HG03469 (cell line): ENCODE measurements at regions not wholly inside any gene's neighbourhood (a gene's known extent, or its start where the extent isn't known, plus 50 kb on each side); places are given as distances from the start of the nearest gene placed in this dataset.

ENCODE experiments used
- ATAC-seq: cut with Tn5 transposase; IDR thresholded peaks from one replicate; pipeline ENCODE4 v1.9.1; 2021; ENCODE audit warnings: mild to moderate bottlenecking, moderate library complexity, moderate number of reproducible peaks; ENCODE audit not compliant: unreplicated experiment

DNA sequence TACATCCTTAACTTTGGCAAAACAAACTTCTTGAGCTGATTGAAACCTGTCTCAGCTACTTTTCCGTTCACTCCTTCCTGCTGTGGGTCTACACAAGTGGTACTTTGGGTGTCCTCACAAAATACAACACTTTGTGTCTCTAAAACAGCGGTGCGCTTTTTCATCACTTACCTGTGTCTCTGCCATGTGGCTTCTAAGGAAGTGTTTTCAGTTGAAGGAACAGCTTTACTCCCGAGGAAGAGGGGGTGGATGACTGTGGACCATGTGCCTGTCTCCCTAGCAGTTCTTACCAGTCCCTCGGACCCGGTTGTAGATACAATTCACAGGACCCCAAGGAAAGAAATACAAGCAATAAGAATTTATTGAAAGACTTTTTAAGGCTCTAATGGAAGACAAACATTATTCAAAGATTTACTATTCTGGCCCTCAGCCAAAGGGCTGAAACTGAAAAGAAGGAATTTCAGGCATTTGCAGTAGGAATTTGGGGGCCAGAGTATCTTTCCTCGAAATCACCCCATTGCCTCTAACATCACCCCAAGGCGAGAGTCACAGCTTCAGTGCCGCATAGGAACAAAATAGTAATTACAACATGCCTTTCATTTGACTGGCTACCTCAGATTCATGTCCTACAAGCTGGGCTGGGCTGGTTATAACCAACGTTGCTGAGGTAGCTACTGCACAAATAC, 246.3 kb downstream of the ACTR3B start:
- ATAC-seq: no peak

DNA sequence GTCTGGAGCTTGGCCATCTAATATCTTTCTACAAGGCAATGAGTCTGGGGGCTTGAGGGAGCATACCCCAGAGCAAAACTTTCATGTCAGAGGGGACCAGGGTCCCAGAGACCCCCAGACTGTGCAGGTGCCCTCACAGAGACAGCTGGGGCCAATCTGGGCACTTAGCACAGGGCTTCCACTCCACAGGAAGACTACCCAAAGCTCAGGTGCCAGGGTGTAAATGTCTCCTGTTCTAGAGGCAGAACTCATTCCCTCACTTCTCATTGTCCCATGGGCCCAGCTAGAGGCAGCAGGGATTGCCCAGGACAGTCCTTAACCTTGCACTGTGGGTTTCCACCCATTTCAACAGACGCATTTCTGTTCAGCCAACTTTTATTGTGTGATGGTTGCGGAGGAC, 246.9 kb downstream of the ACTR3B start:
- ATAC-seq: no peak

DNA sequence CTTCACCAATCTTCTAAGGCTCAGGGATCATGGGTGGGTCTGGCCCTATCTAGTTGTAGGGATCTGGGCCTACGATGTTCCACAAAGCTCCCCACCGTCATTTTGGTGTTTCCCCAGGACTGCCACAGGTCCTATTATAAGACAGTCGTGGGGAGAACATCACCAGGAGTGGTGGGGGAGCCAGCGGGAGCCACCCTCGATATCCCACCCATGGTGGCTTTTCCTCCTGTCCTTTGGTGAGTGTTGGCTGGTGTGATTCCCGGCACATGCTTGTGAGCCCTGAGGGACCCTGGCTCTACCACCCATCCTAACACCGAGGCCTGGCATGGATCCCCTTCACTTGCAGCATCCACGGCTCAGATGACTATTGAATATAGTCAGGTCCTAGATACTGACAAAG, 247.4 kb downstream of the ACTR3B start:
- no peak for ATAC-seq

DNA sequence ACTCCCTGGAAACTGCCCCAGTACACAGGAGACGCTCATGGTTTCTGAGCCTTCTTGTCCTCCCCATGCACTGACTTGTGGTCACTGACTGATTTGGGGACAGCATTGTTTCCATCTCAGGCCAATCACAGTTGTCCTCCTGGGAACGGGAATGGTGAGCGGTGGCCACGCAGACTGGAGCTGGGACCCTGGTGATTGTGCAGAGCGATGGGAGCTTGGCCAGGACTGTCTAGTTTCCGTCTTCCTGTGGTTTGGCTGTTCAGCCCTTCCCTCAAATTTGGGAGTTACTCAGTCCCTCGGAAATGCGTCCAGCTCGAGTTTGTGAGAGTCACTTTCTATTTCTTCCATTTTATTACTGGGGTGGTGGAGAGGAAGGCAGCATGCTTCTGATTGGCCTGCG, 250.9 kb downstream of the ACTR3B start:
- no peak for ATAC-seq

DNA sequence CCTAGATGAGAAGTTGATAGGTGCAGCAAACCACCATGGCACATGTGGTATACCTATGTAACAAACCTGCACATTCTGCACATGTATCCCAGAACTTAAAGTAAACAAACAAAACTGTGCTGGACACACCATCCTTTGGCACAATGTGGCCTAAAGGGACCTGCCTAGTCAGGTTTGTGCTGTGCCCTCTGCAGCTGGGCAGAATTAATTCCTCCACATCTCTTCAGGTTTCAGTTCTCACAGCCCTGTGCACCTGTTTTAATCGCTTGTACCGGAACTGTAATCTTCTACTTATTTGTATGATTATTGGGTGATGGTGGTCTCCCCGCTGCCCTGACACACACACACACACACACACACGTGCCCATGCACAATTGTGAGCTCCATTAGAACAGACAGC, 252.7 kb downstream of the ACTR3B start:
- no peak for ATAC-seq

DNA sequence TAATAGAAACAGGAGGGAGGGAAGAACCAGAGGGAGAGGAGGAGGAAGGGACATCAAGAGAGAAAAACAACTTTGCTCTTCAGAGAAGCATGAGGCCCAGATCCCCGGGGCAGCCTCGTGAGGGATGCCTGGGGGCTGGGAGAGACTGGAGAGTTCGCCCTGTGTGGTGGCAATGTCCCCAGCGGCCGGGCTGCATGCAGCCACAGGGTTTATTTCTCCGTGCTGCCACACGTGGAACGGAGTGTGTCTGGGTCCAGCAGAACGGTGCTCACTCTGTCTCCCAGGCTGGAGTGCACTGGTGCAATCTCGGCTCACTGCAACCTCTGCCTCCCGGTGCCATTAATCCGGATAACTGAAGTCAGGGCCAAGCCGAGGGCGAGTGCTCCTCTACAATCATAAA, 257.7 kb downstream of the ACTR3B start:
- no peak for ATAC-seq

DNA sequence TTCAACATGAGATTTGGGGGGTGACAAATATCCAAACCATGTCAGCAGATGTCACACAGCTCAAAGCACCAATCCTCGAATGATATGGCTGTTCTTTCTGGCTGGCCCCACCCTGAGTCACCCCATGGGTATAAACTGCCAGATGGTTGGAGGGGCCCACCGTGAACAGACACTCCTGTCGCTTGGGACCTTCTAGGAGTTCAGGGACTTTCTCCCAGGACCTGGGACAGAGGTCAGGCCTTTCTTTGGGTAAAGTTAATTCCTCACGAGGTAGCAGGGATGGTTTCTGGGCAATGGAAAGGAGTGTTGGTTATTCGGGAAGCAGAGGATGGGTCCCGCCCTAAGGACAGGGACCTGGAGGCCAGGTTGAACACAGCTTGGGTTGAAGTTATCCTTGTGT, 262.0 kb downstream of the ACTR3B start:
- ATAC-seq: no peak

DNA sequence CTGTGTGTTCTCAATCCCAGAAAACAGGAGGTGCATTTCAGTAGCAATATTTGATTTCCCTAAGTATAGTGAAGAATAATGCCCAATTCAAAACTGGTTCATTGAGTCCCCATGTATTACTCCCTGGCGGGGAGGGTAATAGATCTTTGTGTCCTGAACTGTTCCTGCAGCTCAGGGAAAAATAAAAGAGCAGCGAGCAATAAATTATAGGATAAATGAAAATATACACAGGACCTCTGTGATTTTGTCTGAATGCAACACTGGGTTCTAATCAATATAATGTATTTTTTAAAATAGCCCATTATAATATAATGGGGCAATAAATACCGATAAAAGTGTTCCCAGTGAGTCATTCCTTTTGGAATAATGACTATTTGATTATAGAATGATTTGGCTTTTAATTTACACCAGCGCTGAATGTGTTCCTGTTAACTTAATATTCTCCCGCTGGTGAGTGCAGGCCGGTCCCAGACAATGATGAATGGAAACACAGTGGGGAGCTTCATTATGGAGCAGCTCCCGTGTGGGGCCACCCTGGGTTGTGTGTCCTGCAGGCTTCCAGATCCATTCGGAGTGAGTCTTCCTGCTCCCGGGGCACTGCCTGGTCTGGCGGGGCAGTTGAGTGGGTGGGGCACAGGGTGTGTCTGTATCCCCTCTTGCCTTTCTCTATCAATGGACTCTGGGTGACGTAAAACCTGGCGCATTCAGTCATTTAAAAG, 263.1 kb downstream of the ACTR3B start:
- no peak for ATAC-seq

DNA sequence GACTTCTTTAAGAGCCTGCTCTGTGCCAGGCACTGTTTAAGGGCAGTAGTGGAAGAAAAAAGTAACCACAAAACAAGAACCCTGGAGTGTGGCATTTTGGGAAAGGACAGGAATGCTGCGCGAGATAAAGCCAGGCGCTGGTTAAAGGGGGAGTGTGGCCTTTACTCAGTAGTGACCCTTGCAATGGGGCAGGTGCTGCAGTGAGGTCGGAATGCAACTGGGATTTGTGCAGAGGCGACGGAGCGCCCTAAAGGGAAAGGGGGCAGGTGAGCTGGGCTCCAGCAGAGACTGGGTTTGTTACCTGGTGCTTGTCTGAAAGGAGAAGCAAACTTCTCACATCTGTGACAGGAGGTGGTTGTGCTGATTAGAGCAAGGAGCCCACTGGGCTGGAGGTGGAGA, 263.6 kb downstream of the ACTR3B start:
- no peak for ATAC-seq

DNA sequence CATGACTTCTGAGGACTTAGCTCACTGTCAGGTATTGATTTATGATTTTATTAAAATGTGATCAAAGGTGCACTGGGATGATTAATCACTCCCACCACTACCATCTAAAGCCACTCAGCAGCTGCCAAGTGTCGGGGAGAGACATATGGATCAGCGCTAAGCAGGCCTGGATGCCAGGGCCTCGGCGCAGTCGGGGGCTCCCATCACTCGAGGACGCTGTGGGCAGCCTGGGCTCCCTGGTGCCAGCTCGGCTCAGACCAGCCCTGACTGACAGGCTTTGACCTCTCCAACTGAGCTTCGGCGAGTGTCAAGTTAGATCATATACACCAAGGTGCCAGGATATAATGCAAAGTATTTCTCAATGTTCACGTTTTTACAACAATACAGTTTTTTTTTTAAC, 267.7 kb downstream of the ACTR3B start:
- no peak for ATAC-seq

DNA sequence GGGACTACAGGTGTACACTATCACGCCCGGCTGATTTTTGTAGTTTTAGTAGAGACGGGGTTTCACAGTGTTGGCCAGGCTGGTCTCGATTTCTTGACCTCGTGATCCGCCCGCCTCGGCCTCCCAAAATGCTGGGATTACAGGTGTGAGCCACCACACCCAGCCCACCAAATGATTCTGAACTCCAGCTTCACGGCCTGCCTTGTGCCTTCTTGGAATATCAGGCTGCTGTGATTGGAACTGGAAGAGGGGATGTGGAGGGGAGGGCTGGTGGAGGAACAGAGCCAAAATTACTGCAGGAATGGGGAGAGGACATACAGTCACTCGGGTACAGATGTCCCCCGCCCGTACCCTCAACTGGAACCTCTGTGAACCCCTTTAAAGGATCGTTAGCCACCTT, 268.4 kb downstream of the ACTR3B start:
- ATAC-seq: no peak

DNA sequence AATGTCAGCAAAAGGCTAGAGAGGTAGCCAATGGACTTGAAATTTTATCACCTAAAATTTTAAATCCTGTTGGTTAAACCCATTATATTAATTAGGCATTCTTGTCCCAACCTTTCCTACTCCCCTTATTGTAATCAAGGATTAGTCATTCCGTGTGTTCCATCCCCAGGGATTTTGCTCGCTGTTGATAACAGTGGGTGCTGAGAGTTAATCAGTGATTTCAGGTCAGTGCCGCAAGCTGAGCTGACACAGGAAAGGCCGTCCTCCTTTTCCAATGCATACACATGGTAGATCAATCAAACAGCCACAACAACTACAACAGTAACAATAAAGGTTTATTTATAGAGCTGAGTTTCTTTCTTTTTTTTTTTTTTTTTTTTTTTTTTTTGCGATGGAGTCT, 271.4 kb downstream of the ACTR3B start:
- no peak for ATAC-seq

DNA sequence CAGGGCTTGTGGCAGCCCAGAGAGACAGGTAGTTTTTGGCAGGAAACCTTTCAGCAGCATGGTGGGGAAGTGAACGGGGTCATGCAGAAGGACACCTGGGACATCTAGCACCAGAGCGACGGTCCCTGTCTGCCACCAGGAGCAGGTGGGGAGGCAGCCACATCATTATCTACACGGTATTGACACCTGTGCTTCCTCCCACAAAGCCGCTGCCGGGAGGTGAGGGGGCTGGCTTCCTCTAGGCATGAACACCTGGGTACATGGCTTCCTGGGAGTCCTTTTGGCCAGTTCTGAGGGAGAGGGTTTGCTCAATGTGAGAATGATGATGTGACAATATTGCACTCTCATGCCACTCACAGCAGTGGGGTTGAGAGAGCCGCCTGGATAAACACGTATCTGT, 275.2 kb downstream of the ACTR3B start:
- ATAC-seq: no peak

DNA sequence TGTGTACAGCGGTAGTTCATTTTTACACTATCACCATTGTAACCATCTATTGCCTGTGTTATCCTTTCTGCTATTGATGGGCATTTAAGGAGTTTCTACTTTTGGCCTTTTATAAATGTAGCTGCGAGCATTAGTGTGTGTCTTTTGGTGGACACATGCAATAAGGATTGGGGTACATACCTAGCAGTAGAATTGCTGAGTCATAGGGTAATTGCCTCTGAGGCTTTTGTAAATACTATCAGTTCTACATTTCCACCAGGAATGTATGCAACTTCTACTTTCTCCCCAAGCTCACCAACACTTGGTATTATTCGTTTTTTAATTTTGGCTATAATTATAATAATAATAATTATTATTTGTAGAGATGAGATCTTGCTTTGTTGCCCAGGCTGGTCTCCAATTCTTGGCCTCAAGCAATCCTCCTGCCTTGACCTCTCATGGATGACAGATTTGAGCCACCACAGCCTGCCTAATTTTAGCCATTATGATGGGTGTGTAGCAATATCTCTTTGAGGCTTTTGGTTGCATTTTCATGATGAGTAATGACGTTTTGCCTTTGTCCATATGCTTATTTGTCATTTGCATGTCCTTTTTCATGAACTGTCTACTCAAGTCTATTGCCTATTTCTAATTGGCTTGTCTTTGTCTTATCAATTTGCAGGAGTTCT, 277.0 kb downstream of the ACTR3B start:
- no peak for ATAC-seq

DNA sequence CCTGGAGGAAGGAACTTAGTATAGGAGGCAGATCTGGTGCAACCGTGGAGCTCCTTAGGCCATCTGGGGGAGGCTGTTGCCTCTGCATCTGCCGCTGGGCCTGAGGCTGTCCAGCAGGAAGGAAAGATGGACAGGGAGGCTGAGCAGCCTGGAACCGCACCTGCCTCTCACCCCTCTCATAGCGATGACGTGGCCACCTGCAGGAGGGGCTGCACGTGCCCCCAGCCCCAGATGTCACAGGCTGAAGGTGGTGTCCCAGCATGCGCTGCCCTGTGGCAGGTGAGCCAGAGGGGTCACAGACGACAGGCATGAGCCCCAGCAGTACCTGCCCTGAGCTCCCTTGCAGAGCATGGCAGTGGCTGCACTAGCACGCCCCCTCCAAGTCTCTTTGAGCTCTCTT, 283.9 kb downstream of the ACTR3B start:
- ATAC-seq: no peak

DNA sequence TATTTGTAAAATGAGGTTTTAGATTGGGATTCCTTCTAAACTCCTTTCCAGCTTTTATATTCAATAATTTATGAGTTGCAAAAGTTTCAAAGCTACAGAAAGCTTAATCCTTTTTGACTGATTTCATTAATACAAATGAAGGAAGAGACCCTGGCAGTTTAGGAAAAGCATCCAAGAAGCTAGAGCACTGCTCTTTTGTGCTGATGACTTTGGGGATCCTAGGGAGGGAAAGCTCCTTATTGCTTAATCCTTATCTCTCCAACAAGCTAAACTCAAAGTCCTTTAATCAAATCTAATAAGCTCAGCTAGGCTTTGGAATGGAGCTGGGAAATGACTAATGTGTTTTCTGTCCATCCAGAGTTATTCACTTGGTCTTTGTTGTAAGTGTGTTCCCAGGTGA, 285.4 kb downstream of the ACTR3B start:
- no peak for ATAC-seq

DNA sequence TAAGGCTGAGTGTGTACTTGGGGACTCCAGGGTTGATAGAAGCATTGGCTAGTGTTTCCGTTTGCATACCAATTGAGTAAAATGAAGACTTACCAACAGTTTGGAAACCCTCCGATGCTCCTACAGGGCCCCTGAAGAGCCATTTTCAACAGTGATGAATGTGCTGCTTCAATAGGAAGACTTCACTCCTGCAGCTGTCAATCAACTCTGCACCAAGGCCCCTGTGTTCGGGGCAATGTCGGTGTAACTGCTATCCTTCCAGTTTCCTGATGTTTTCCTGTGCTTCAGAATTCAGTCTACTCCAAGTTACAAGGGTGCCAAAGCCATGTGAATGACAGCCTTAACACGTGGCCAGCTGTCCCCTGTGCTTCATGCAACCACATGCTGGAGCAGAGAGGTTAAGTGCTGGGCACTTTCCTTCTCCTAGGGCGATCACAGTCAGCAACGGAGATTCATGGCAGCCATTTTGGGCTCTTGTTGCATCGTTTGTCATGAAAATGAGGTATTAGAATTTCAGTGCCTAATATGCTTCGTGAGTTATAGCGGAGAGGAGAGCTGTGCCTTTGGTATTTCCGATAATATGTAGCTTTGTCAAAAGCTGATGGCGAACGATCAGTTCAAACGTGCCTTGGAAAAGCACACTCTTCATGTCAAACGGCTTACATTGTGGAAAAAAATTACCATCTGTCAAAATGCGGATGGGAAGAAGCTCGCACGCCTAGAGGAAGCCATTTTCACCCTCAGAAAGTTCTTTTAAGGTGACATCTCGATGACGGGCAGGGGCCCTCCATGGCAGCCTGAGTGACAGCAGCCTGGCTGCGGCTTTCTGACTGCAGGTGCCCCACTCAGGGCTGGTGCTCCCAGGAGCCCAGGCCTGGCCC, 287.8 kb downstream of the ACTR3B start:
- ATAC-seq: no peak

DNA sequence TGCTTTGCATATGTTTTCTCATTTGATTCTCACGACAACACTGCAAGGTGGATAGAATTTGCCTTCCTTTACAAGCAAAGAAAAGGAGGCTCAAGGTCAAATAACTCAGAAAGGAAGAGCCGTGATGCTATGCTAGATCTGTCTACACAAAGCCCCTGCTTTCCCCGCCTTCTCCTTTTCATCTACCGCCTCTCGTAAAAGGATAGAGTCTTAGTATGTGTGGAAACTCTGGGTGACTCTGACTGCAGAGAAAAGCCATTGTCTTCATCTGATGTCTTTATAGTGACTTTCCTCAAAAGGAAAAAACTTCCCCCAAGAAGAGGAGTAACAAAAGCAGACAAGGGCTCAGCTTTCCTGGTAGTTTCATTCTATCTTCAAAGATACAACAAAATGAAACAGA, 292.7 kb downstream of the ACTR3B start:
- no peak for ATAC-seq

DNA sequence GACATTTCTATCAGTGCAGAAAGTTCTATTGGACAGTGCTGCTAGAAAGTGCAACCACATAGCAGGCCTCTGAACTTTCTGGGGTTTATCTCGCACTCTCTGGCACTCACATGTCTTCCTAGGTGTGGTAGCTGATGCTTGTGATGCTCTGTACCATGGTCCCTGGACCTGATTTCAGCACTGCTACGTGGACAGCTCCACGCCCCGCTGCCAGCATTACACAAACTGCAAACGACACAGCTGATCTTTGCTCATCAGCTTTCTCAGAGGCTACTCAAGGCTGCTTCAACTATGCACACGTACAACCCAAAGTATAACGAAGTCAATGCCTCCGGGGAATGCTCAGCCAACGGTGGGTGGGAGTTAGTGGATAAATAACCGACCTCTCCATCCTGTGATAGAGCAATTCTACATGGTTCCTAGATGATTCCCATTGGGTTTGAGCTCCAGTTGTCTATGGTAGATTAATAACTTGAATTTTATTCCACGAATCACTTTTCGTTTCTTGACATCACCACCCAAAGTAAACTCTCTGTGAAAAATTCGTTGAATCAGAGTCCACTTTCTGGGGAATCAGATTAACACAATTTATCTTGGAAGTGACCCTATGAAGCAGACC, 302.5 kb downstream of the ACTR3B start:
- ATAC-seq: no peak

DNA sequence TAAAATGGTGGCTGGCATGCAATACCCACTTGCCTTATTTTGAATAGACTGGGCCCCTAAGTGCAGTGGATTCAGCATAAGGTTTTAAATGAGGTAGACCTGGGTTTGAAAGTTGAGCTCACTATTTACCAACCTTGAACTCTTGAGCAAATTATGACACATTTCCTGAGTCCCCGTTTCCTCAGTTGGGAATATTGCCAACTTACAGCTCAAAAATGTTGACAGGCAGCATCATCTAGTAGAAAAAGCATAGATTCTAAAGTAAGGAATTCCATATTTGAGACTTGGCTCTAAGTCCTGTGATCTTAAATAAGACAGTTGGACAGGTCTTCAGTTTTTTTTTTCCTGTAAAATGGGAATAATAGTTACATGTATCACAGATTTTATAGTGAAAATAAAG, 305.5 kb downstream of the ACTR3B start:
- no peak for ATAC-seq

DNA sequence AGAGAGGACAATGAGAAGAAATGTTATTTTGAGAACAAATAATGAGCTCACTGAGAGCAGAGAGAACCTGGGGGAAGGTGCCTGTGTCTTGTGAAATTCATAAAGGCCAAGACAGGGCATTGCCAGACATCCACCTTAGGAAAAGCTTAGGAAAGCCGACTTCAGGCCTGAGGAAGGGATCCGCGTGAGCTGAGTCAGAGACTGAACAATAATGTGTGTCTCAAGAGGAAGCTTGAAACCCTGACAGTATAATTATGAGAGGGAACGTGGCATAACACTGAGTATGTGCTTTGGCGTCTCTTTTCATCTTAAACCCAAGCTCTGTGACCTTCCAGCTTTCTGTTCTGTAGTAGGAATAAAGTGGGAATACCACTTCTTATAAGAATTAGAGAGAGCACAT, 307.2 kb downstream of the ACTR3B start:
- no peak for ATAC-seq
